ENCODE measurements at regions not wholly inside any gene's neighbourhood (a gene's known extent, or its start where the extent isn't known, plus 50 kb on each side); places are given as distances from the start of the nearest gene placed in this dataset.

GRCh38 chr10:83193026-83193425, 946.3 kb upstream of the GHITM start:
- no peak for DNase-seq (ENCODE audit: extremely low spot score)
- CTCF ChIA-PET, result no interaction called here
- no peak for TF ChIP-seq CTCF (IDR thresholded peaks at IDR 0.05; ENCODE audit: control extremely low read depth, extremely low read depth, low read depth, missing control alignments)
- POLR2A ChIA-PET, result no interaction called here

- ChIA-PET POLR2A (no interaction called here), CTCF (interaction anchor here (0.9 to 1.0 kb wide), 2 partner anchors 29 to 676 kb away, joined by 3 read pairs; no protein-coding TSS in a partner anchor)
- no peak for TF ChIP-seq CTCF (IDR thresholded peaks at IDR 0.05; ENCODE audit: control extremely low read depth, extremely low read depth, low read depth, missing control alignments)
- no peak for DNase-seq (ENCODE audit: extremely low spot score)
Observed at GRCh38 chr10:83195021-83195420, 944.3 kb upstream of the GHITM start.

- POLR2A ChIA-PET, result no interaction called here
- CTCF ChIA-PET, result interaction anchor here (1.1 kb wide), 1 partner anchor 15 kb away, joined by 3 read pairs; no protein-coding TSS in a partner anchor
- TF ChIP-seq CTCF (IDR thresholded peaks at IDR 0.05; ENCODE audit: control extremely low read depth, extremely low read depth, low read depth, missing control alignments), result no peak
- DNase-seq (ENCODE audit: extremely low spot score), result no peak
Observed at GRCh38 chr10:83199374-83199773, 939.9 kb upstream of the GHITM start.

- no peak for DNase-seq (ENCODE audit: extremely low spot score)
- no peak for TF ChIP-seq CTCF (IDR thresholded peaks at IDR 0.05; ENCODE audit: control extremely low read depth, extremely low read depth, low read depth, missing control alignments)
- POLR2A ChIA-PET, result no interaction called here
- CTCF ChIA-PET, result no interaction called here
Observed at GRCh38 chr10:83205861-83206260, 933.4 kb upstream of the GHITM start.

GRCh38 chr10:83212632-83213334, 926.5 kb upstream of the GHITM start:
- POLR2A ChIA-PET, result no interaction called here
- no peak for DNase-seq (ENCODE audit: extremely low spot score)
- CTCF ChIA-PET, result no interaction called here

GRCh38 chr10:83214136-83214535, 925.2 kb upstream of the GHITM start:
- DNase-seq (ENCODE audit: extremely low spot score), result no peak
- ChIA-PET CTCF (no interaction called here), POLR2A (no interaction called here)
- no peak for TF ChIP-seq CTCF (IDR thresholded peaks at IDR 0.05; ENCODE audit: control extremely low read depth, extremely low read depth, low read depth, missing control alignments)

More at GRCh38 chr10:83212632-83213334, 926.5 kb upstream of the GHITM start:
- TF ChIP-seq CTCF (IDR thresholded peaks at IDR 0.05; ENCODE audit: control extremely low read depth, extremely low read depth, low read depth, missing control alignments), result no peak

Measured in GM10248 (cell line).